Neuron (in vitro differentiated cells): ENCODE measurements at regions not wholly inside any gene's neighbourhood (a gene's known extent, or its start where the extent isn't known, plus 50 kb on each side); places are given as distances from the start of the nearest gene placed in this dataset.
A peak's percentile ranks its signal among the peaks of the same experiment; 100 is the strongest.

ENCODE experiments used
- H2AFZ ChIP-seq: one replicate; pipeline ENCODE4 v1.6.1; 2013; ENCODE audit warnings: low read depth, mild to moderate bottlenecking, inconsistent platforms, low read length, moderate library complexity
- H3K27me3 ChIP-seq: one replicate; pipeline ENCODE4 v1.6.1; 2013; ENCODE audit warnings: low read length; ENCODE audit not compliant: insufficient read depth
- H3K36me3 ChIP-seq: one replicate; pipeline ENCODE4 v1.6.1; 2013; ENCODE audit warnings: low read length; ENCODE audit not compliant: insufficient read depth
- H3K4me1 ChIP-seq: one replicate; pipeline ENCODE4 v1.6.1; 2013; ENCODE audit warnings: low read length; ENCODE audit not compliant: insufficient read depth
- H3K4me3 ChIP-seq: 2 replicates; pipeline ENCODE4 v1.5.1; 2013; ENCODE audit warnings: mild to moderate bottlenecking, low read length, moderate library complexity
- H3K9me3 ChIP-seq: one replicate; pipeline ENCODE4 v1.6.1; 2013; ENCODE audit warnings: low read length

DNA sequence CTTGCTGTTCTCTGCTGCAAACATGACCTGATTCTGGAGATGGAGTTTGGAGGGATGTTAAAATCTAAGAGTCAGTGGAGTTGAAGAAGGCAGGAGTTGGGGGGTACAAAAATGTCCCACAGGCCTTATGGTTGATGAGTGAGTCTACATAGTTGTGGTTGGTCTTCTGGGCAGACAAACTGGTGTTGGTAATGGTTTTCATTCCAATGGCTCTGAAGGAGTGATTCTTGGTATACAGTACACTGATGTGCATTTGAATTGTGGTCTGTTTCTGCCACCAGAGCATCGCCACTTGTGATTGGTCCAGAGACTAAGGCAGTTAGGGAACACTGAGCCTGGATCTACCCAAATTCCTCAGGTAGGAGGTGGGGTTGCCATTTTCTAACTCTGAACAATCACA, 514.1 kb upstream of the CFAP20DC start:
- H3K4me3 ChIP-seq, result no peak overlapping the region
- H3K4me1 ChIP-seq, result peaks cover 21% of the 10 kb centered on the region
- H3K9me3 ChIP-seq, result no peaks in the 10 kb centered on the region
- H2AFZ ChIP-seq, result no peak overlapping the region
- no peaks in the 10 kb centered on the region for H3K36me3 ChIP-seq
- H3K27me3 ChIP-seq, result no peaks in the 10 kb centered on the region

GRCh38 chr3:59563072-59563605, 513.3 kb upstream of the CFAP20DC start:
- Histone ChIP-seq H3K36me3 (no peaks in the 10 kb centered on the region), H3K4me1 (peaks cover 24% of the 10 kb centered on the region), H3K4me3 (no peak overlapping the region), H3K27me3 (no peaks in the 10 kb centered on the region), H3K9me3 (no peaks in the 10 kb centered on the region), H2AFZ (no peak overlapping the region)

- H3K27me3 ChIP-seq, result no peaks in the 10 kb centered on the region
- no peak overlapping the region for H2AFZ ChIP-seq
- H3K4me1 ChIP-seq, result peaks cover 28% of the 10 kb centered on the region
- no peak overlapping the region for H3K4me3 ChIP-seq
- no peaks in the 10 kb centered on the region for H3K36me3 ChIP-seq
- no peaks in the 10 kb centered on the region for H3K9me3 ChIP-seq
Measured at GRCh38 chr3:59559721-59560435, 510.1 kb upstream of the CFAP20DC start.

- no peak overlapping the region for H3K4me3 ChIP-seq
- no peaks in the 10 kb centered on the region for H3K9me3 ChIP-seq
- no peaks in the 10 kb centered on the region for H3K27me3 ChIP-seq
- no peak overlapping the region for H2AFZ ChIP-seq
- H3K4me1 ChIP-seq, result peaks cover 28% of the 10 kb centered on the region
- no peaks in the 10 kb centered on the region for H3K36me3 ChIP-seq
Measured at GRCh38 chr3:59558906-59559720, 509.3 kb upstream of the CFAP20DC start.

DNA sequence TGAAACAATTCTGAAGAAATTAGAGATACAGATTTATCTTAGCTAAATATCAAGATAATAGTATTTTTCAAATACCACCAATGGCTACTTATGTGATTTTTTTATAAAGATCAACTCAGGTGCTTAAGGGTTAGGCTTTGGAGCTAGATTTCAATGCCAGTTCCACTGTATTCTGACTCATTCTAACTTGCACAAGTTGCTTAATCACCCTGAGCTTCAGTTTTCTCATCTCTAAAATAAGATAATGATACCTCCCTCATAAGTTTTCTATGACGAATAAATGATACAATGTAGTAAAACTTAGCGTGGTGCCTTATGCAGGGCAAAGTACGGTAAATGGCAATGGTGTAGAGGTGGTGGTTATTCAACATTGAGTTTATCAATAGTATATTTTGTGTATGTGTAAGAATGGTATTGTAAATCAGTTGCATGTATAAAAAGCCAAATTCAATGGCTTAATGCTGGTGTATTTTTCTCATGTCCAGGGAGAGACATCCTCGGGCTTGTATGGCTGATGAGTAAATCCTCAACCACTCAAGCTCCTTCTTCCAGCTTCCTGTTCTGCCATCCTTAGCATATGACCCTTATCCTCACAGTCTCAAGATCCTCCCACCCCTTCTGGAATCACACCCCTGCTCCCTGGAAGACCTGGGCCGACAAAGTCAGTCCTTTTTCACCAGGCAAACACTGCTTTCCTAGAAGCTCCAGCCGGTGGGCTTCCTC, 505.9 kb upstream of the CFAP20DC start:
- Histone ChIP-seq H3K4me3 (no peak overlapping the region), H3K4me1 (peaks cover 20% of the 10 kb centered on the region), H3K36me3 (no peaks in the 10 kb centered on the region), H3K9me3 (no peaks in the 10 kb centered on the region), H3K27me3 (no peaks in the 10 kb centered on the region), H2AFZ (no peak overlapping the region)

DNA sequence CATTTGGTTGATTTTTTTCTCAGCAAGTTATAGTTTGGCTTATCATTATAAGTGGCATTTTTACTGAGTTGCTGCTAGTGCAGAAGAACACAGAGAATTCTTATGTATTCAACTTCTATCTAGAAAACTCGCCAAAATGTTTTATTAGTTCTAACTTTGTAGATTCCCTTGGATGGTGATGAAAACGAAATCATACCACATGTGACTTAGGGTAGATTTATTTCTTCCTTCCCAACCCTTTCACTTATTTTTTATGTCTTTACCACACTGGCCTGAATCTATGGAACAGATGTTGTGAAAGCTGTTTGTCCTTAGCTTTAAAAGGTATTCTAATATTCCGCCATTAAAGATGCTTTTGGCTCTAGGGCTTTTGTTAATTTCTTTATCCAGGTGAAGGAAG, 503.3 kb upstream of the CFAP20DC start:
- H3K4me1 ChIP-seq, result peaks cover 3% of the 10 kb centered on the region
- H3K36me3 ChIP-seq, result no peaks in the 10 kb centered on the region
- H3K27me3 ChIP-seq, result no peaks in the 10 kb centered on the region
- no peaks in the 10 kb centered on the region for H3K9me3 ChIP-seq
- H3K4me3 ChIP-seq, result no peak overlapping the region
- no peak overlapping the region for H2AFZ ChIP-seq

DNA sequence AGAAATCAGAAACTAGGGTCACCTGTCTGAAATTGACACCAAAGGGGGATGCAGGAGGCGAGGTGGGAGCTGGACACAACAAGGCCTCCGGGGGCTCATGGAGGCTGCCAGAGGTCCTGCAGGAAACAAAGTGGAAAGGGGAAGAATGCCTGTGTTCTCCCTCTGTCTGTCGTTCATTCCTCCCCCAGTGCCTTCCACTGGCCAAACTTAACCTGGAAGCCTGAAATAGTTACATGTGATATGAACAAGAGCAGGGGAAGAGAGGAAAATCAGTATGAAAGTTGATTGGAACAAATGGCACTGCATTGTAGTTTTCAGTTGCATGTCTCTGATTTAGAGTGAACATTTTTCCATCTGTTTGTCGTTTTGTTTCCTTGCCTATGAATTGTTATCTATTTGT, 502.0 kb upstream of the CFAP20DC start:
- H3K4me1 ChIP-seq, result no peaks in the 10 kb centered on the region
- no peak overlapping the region for H3K4me3 ChIP-seq
- no peaks in the 10 kb centered on the region for H3K27me3 ChIP-seq
- H3K9me3 ChIP-seq, result no peaks in the 10 kb centered on the region
- H2AFZ ChIP-seq, result no peak overlapping the region
- H3K36me3 ChIP-seq, result no peaks in the 10 kb centered on the region

DNA sequence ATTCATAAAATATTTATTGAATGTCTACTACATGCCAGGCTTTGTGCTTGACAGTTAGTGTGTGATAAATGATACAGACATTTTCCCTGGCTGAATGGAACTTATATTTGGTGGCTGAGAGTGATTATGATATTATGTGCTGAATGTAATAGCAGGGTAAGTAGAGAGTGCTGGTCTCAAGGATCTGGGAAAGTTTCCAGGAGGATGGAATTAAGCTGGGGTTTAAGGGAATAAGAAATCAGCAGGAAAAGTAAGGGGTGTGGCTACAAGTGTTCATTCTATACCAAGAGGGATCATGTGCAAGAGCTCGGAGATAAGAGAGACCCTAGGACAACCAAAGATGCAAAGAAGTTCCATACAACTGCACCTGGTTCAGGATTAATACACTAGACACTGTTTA, 500.1 kb upstream of the CFAP20DC start:
- Histone ChIP-seq H3K9me3 (no peaks in the 10 kb centered on the region), H3K27me3 (no peaks in the 10 kb centered on the region), H3K4me3 (no peak overlapping the region), H3K36me3 (no peaks in the 10 kb centered on the region), H3K4me1 (peaks cover 4% of the 10 kb centered on the region), H2AFZ (no peak overlapping the region)

- no peaks in the 10 kb centered on the region for H3K9me3 ChIP-seq
- H3K4me3 ChIP-seq, result no peak overlapping the region
- no peaks in the 10 kb centered on the region for H3K27me3 ChIP-seq
- no peaks in the 10 kb centered on the region for H3K36me3 ChIP-seq
- H2AFZ ChIP-seq, result no peak overlapping the region
- H3K4me1 ChIP-seq, result peaks cover 4% of the 10 kb centered on the region
Measured at GRCh38 chr3:59547874-59548273, 498.0 kb upstream of the CFAP20DC start.

DNA sequence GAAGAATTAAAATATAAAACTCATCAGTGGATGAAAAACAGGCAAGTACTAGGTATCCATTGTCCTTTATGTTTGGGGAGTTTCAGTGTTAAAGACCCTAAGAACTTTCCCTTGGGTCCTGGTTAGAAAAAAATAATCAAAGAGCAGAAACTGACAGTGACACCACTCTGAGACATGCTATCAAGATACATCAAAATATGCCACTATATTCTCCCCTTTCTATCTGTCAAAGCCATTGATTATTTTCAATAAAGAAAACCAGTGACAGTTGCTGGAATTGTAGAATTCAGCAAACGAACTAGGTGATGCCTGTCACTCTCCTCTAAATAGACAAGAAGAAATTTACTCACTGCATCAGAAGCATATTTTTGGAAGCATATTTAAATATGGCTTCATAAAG, 496.7 kb upstream of the CFAP20DC start:
- Histone ChIP-seq H3K36me3 (no peaks in the 10 kb centered on the region), H3K4me1 (peaks cover 4% of the 10 kb centered on the region), H3K4me3 (no peak overlapping the region), H3K9me3 (no peaks in the 10 kb centered on the region), H2AFZ (no peak overlapping the region), H3K27me3 (no peaks in the 10 kb centered on the region)

- Histone ChIP-seq H3K4me3 (no peak overlapping the region), H3K27me3 (no peaks in the 10 kb centered on the region), H3K36me3 (no peaks in the 10 kb centered on the region), H2AFZ (no peak overlapping the region), H3K9me3 (no peaks in the 10 kb centered on the region), H3K4me1 (peaks cover 10% of the 10 kb centered on the region)
Measured at GRCh38 chr3:59545374-59545773, 495.5 kb upstream of the CFAP20DC start.

- H3K36me3 ChIP-seq, result no peaks in the 10 kb centered on the region
- H2AFZ ChIP-seq, result no peak overlapping the region
- H3K4me1 ChIP-seq, result peaks cover 25% of the 10 kb centered on the region
- no peaks in the 10 kb centered on the region for H3K27me3 ChIP-seq
- no peaks in the 10 kb centered on the region for H3K9me3 ChIP-seq
- no peak overlapping the region for H3K4me3 ChIP-seq
Measured at GRCh38 chr3:59542276-59542675, 492.5 kb upstream of the CFAP20DC start.

DNA sequence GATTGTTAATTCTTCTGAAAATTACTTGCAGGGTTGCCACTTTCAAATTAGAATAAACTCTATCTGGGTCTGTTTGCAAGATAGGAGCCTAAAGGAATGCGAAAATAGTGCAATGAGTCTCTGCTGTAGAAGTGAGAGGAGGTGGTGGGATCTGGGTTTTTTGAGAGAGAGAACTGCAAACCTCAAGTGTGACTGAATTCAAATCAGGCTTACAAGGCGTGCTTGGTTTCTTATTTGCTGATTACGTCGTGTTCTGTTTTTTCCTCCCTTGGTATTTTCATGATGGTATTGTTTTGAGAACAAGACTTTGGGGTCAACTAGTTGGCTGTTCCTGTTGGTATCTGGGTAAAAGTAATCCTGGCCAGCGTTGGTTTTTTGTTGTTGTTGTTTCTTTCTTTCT, 490.9 kb upstream of the CFAP20DC start:
- H3K9me3 ChIP-seq, result no peaks in the 10 kb centered on the region
- H2AFZ ChIP-seq, result peak overlapping the region; percentile 26
- no peak overlapping the region for H3K4me3 ChIP-seq
- H3K4me1 ChIP-seq, result peaks cover 25% of the 10 kb centered on the region
- H3K36me3 ChIP-seq, result no peaks in the 10 kb centered on the region
- no peaks in the 10 kb centered on the region for H3K27me3 ChIP-seq
